Uterus (tissue), 3 donors: ENCODE measurements at regions not wholly inside any gene's neighbourhood (a gene's known extent, or its start where the extent isn't known, plus 50 kb on each side); places are given as distances from the start of the nearest gene placed in this dataset.
"Not testable (repeated sequence)": the region's sequence is repeated elsewhere in the genome, so short reads cannot be mapped to it uniquely, and the experiment has no call there.

Experiments
- DNase-seq, 2 donors: peaks; one replicate each; pipeline ENCODE4 v3.0.0-alpha.2; 2019 to 2020
- H3K27ac ChIP-seq, 2 donors: fragments of 200-600 bp; sonication (generic); 1 replicate in 1 of 2; 2 replicates in 1 of 2; pipeline ENCODE4 v1.5.1; 2016 to 2018
- H3K27me3 ChIP-seq, 2 donors: fragments of 200-600 bp; sonication (generic); one replicate each; pipeline ENCODE4 v1.5.1; 2018 to 2019; ENCODE audit warnings: control low read depth in 1 of 2
- H3K36me3 ChIP-seq, 2 donors: fragments of 200-600 bp; sonication (generic); one replicate each; pipeline ENCODE4 v1.5.1; 2019; ENCODE audit warnings: control low read depth in 1 of 2
- H3K4me1 ChIP-seq, 2 donors: fragments of 200-600 bp; sonication (generic); one replicate each; pipeline ENCODE4 v1.5.1; 2018 to 2019; ENCODE audit warnings: control low read depth in 1 of 2
- H3K4me3 ChIP-seq, 2 donors: fragments of 200-600 bp; sonication (generic); 1 replicate in 1 of 2; 2 replicates in 1 of 2; pipeline ENCODE4 v1.5.1; 2018 to 2019; ENCODE audit warnings: mild to moderate bottlenecking in 1 of 2
- H3K9me3 ChIP-seq, 2 donors: fragments of 200-600 bp; sonication (generic); one replicate each; pipeline ENCODE4 v1.5.1; 2019; ENCODE audit warnings: control low read depth in 1 of 2
- CTCF ChIP-seq, 4 experiments: fragments of 200-600 bp in 2 of 4; fragments of 450-650 bp in 2 of 4; sonication (generic) in 2 of 4; IDR thresholded peaks; one replicate each; pipeline ENCODE4 v1.5.1; 2016 to 2019; ENCODE audit warnings: antibody characterized with exemption in 4 of 4, mild to moderate bottlenecking in 2 of 4, moderate library complexity in 1 of 4
- POLR2A ChIP-seq, 2 donors: fragments of 450-650 bp; IDR thresholded peaks; one replicate each; pipeline ENCODE4 v1.6.1; 2016; ENCODE audit warnings: antibody characterized with exemption in 2 of 2, mild to moderate bottlenecking in 1 of 2, moderate library complexity in 1 of 2
- intact Hi-C: fragments of 100-400 bp; cut with DNase I; formaldehyde crosslinking; loops from one replicate; pipeline ENCODE4 v1.15.1; 2023; ENCODE audit warnings: low total_unique reads
- donor health status: DM: yes; HTN: yes; CAD: no.

GRCh38 chr3:190941694-190942260 is 79.3 kb upstream of the GMNC start:
- Histone ChIP-seq H3K4me1 (no peaks in the 10 kb centered on the region), H3K27ac (no peak overlapping the region), H3K4me3 (no peak overlapping the region), H3K36me3 (no peaks in the 10 kb centered on the region), H3K9me3 (no peaks in the 10 kb centered on the region), H3K27me3 (no peaks in the 10 kb centered on the region)
- intact Hi-C loops = no loop called here
- DNase-seq = no peak
- TF ChIP-seq POLR2A (IDR thresholded peaks at IDR 0.05) (no peak), CTCF (IDR thresholded peaks at IDR 0.05) (no peak)

GRCh38 chr3:190934616-190935015 is 72.1 kb upstream of the GMNC start:
- H3K36me3 ChIP-seq, DNase-seq, H3K27me3 ChIP-seq, intact Hi-C loops, H3K9me3 ChIP-seq, H3K4me3 ChIP-seq, H3K4me1 ChIP-seq, H3K27ac ChIP-seq: not testable (repeated sequence)

GRCh38 chr3:190926619-190927018 is 64.1 kb upstream of the GMNC start:
- intact Hi-C loops = no loop called here
- DNase-seq = no peak
- TF ChIP-seq POLR2A (IDR thresholded peaks at IDR 0.05) = no peak
- TF ChIP-seq CTCF (IDR thresholded peaks at IDR 0.05) = no peak

GRCh38 chr3:190912736-190913135 is 50.2 kb upstream of the GMNC start:
- Histone ChIP-seq H3K9me3 (no peaks in the 10 kb centered on the region), H3K36me3 (no peaks in the 10 kb centered on the region), H3K27me3 (no peaks in the 10 kb centered on the region), H3K4me1 (no peaks in the 10 kb centered on the region), H3K27ac (no peak overlapping the region), H3K4me3 (no peak overlapping the region)
- no peak for TF ChIP-seq POLR2A (IDR thresholded peaks at IDR 0.05)
- no peak for TF ChIP-seq CTCF (IDR thresholded peaks at IDR 0.05)
- intact Hi-C loops = no loop called here
- DNase-seq = no peak

More at GRCh38 chr3:190926619-190927018, 64.1 kb upstream of the GMNC start:
- no peaks in the 10 kb centered on the region for H3K27me3 ChIP-seq
- no peaks in the 10 kb centered on the region for H3K4me1 ChIP-seq
- H3K4me3 ChIP-seq = no peak overlapping the region
- no peaks in the 10 kb centered on the region for H3K9me3 ChIP-seq
- H3K36me3 ChIP-seq = no peaks in the 10 kb centered on the region
- H3K27ac ChIP-seq = no peak overlapping the region
